Ramos (cell line): ENCODE measurements at regions not wholly inside any gene's neighbourhood (a gene's known extent, or its start where the extent isn't known, plus 50 kb on each side); places are given as distances from the start of the nearest gene placed in this dataset.
"Not testable (repeated sequence)": the region's sequence is repeated elsewhere in the genome, so short reads cannot be mapped to it uniquely, and the experiment has no call there.

Experiments
- in situ Hi-C: fragments of 300-500 bp; cut with MboI; formaldehyde crosslinking; loops from one replicate; pipeline ENCODE4 v1.14.3; 2022; ENCODE audit warnings: low sequenced_read_pairs; ENCODE audit not compliant: unreplicated experiment

- in situ Hi-C loops = not testable (repeated sequence)
Observed at GRCh38 chr7:32205298-32205824, 135.2 kb upstream of the PDE1C start.

- in situ Hi-C loops = no loop called here
Observed at GRCh38 chr7:32204361-32205018, 134.3 kb upstream of the PDE1C start.

DNA sequence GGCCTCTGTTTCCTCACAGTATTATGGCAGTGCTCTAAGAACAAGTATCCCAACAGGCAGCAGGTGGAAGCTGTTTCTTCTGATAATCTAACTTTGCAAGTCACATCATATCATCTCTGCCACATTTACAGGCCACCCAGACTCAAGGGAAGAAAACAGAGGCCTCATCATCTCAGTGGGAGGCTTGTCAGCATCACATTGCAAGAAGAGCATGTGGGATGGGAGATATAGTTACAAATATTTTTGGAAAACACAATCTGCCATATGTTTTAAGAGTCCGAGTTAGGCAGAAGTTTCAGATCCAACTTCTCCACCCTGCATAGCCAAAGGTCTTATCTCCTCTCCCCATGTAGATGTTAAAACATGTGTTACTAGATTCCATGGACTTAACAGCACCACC, 130.4 kb upstream of the PDE1C start:
- in situ Hi-C loops = no loop called here

DNA sequence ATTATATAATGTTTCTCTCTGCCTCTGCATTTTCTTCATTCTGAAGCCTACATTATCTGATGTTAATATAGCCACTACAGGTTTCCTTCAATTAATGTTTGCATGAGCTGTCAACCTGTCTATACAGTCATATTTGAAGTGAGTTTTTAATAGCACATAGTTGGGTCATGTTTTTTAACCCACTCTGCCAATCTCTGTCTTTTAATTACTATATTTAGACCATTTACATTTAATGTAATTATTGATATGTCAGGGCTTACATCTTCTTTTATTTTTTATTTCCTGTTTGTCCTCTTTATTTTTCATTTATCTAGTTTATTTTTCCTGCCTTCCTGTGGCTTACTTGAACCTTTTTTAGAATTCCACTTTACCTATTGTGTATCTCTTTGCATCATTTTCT, 124.3 kb upstream of the PDE1C start:
- in situ Hi-C loops = no loop called here

DNA sequence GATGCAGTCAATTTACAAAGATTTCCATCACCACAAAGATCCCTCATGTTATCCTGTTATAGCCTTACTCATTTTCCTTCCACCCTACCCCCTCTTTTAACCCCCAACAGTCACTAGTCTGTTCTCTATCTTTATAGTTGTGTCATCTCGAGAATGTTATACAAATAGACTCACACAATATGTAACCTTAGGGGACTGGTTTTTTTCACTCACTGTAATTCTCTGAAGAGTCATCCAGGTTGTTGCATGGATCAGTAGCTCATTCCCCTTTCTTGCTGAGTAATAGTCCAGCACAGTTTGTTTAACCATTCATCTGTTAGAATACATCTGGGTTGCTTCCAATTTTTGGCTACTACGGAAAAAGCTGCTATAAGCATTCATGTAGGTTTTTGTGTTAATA, 121.1 kb upstream of the PDE1C start:
- in situ Hi-C loops = no loop called here

GRCh38 chr7:32179567-32179966, 109.4 kb upstream of the PDE1C start:
- in situ Hi-C loops = no loop called here

- in situ Hi-C loops = no loop called here
Observed at GRCh38 chr7:32178677-32179366, 108.6 kb upstream of the PDE1C start.

- in situ Hi-C loops = no loop called here
Observed at GRCh38 chr7:32177232-32177631, 107.0 kb upstream of the PDE1C start.

GRCh38 chr7:32175099-32175498, 104.9 kb upstream of the PDE1C start:
- in situ Hi-C loops = no loop called here

DNA sequence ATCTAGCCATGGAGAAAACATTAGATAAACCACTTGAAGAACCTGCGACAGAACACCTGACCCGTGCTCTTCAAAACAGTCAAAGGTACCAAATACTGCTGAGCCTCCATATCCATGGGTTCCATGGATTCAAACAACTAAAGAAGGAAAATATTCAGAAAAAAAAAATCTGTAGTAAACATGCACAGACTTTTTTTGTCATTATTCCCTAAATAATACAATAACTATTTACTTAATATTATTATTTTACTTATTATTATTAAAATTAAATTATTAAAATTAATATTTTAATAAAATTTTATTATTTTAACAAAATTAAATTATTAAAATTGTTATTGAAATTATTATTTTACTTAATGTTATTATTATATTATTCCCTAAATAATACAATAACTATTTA, 101.0 kb upstream of the PDE1C start:
- in situ Hi-C loops = no loop called here

DNA sequence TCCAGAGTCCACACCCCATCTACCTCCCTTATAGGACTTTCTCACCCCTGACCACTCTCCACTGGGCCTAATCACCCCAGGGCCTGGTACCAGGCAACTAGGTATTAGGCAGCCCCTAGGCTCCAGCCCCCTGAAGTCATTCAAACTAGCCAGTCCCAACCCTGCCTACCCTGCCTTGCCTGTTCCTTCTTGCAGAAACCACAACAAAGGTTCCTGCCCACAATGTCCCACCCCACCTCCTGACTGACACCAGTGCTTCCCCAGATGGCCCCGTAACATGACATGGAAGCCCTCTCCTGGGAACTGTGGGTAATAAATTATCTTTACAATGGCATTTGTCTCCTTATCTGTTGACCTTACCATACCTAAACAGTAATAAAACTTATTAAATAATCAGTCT, 100.6 kb upstream of the PDE1C start:
- in situ Hi-C loops = no loop called here

- in situ Hi-C loops = no loop called here
Observed at GRCh38 chr7:32169228-32169627, 99.0 kb upstream of the PDE1C start.

- in situ Hi-C loops = no loop called here
Observed at GRCh38 chr7:32167815-32168214, 97.6 kb upstream of the PDE1C start.

- in situ Hi-C loops = no loop called here
Observed at GRCh38 chr7:32167256-32167655, 97.0 kb upstream of the PDE1C start.

DNA sequence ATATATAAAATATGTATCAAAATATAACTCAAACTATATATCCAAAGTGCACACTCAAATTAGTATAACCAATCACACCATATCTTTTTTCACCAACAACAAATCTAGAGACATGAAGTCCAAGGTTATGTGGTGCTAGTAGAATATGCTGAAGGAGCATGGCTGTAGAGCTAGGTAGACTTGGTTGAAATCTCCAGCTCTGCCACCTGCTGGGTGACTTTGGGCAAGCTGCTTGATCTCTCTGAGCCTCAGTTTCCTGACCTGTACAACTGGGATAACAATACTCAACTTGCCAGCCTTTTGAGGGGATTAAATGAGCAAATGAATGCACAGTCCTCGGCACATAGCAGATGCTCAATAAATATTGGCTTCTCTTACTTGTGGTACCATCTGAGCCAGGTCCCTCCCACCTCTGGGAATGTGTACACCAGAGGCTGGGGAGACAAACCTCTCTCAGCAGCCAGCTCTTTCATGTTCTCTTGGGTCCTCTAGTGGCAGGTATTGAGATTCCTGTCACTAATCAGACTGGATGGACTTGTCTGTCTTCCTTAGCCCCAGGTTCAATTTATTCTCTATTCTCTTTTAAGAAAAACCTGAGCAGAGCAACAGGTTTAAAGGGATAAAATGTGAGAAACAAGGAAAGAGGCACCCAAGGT, 94.3 kb upstream of the PDE1C start:
- in situ Hi-C loops = no loop called here

DNA sequence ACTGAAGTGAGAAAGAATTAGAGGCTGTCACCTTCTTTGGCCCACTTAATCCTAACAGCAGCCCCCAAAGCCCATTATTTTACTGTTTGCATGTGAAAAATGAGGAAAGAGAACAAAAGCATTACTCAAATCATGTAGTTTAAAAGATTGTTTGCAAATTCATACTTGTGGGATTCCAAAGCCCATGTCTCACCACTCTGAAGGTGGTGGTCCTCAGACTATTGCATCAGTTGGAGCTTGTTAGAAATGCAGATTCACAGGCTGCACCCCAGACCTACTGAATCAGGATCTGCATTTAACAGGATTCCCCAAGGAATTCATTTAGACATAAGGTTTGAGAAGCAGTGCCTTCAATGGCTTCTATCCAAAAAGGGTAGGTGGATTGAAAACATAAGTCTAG, 93.7 kb upstream of the PDE1C start:
- in situ Hi-C loops = no loop called here

DNA sequence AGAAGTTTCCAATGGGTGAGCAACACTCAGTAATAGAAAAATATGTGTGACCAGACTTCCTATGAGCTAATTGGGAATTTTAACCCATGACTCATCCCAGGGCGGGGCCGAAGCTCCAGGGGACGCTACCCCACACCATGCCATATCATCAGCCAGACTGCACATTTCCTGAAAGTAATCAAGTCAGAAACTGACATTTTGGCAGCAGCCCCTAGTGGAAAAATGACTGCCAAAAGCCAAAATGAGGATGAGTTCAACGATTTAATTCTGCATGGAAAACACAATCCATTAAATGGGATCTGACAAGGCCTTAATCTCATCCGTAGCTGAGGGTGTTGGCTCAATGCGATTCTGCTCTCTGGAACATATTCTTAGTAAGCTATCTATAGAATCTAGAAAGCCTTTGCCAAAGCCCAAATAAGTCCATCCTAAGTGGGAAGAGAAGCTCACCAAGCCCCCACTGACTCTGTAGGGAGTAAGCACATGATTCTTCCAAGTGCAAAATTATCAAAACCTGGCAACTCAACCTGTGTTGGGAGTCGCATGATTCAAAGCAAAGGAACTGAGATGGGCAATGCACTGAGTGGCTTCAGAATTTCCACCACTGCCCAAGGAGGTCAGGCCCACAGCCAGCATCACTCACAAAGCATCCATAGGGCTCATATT, 93.1 kb upstream of the PDE1C start:
- in situ Hi-C loops = no loop called here

DNA sequence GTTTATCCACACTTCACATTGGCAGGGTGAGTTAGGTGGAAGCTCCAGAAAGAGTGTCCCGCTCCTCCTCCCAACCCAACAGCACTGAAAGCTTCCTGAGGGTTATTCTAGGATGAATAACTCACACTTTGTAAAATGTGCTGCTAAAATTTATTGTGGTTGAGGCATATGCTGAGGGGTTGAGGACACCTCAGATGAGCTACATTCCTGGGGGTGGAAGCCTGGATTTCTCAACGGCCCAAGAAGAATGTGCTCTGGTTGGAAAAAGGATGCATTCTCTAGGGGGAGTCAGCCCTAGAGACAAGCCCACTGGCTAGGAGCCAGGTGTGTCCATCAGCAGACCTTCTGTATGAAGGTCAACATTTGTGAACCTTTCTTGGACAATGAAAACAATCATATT, 91.5 kb upstream of the PDE1C start:
- in situ Hi-C loops = no loop called here

DNA sequence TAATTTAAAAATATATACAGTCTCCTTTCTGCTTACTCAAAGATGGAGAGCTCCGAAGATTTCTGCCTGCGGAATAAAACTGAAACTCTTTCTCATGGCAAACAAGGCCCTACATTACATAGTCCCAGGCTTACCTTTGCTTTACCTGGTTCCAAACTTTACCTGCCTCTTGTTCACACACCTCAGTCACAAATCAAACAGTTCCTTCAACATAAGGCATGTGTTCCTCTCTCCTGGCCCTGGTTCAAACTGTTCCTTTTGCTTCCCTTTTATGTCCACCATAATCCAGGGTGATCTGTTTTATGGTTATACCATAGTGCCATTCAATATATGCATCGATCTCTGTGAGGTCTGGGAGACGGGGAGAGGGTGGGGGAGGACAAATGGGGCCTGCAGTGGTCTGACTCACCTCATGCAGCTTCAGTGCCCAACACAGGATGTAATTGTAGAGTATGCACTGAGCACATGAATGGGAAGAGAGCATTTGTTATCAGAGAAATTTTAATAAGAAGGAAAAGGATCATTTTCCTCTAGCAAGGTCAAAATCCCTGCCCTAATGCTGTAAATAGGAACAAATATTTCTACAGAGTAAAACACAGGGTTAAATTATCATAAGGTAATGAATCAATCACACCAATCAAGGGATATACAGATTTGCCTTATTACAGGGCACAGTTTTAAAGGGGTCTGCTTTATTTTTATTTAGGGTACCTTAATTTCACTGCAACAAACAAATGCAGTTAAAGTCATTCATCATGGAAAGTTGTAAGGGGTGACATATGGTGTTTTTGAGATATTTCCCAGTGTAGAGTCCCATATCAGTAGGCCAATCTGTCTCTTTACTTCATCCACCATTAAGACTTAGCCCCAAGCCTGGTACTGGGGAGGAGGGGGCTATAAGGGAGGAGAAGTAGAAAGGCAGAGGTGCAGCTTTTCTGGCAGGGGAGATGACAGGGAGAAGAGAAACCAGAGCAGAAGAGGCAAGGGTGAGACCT, 88.8 kb upstream of the PDE1C start:
- in situ Hi-C loops = no loop called here

DNA sequence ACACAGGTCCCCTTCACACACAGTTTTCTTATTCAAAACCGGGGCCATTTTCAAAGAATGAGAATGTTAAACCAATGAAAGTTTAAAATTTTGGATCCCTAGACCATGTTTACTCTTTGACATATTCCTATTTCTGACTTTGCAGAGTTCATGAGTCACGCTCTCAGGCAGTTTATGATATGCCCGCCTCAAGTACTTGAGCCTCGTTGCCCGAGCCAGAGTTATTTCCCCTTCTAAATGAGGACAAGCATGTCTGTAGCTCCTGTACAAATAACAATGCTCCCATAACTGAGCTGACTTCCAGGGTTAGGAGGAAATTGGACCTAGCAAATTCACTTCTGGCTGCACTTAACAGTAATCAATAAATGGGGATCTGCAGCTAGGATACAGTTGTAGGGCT, 87.9 kb upstream of the PDE1C start:
- in situ Hi-C loops = no loop called here
